Smooth muscle cell (in vitro differentiated cells): ENCODE measurements at regions not wholly inside any gene's neighbourhood (a gene's known extent, or its start where the extent isn't known, plus 50 kb on each side); places are given as distances from the start of the nearest gene placed in this dataset.

Experiments used
- DNase-seq: peaks from one replicate; lab custom pipeline; 2025; ENCODE audit not compliant: unreplicated experiment; lab: John Stamatoyannopoulos, UW
- H2AFZ ChIP-seq: fragments of 200-600 bp; sonication (generic); 2 replicates; pipeline ENCODE4 v1.6.0; 2016; ENCODE audit warnings: antibody characterized with exemption, low read depth, mild to moderate bottlenecking
- H3F3A ChIP-seq: fragments of 200-600 bp; sonication (generic); 2 replicates; pipeline ENCODE4 v1.6.0; 2017; ENCODE audit warnings: antibody characterized with exemption, low read depth
- H3K27ac ChIP-seq: fragments of 200-600 bp; sonication (generic); 2 replicates; pipeline ENCODE4 v1.5.1; 2016; ENCODE audit warnings: low read depth, mild to moderate bottlenecking
- H3K27me3 ChIP-seq: fragments of 200-600 bp; sonication (generic); 2 replicates; pipeline ENCODE4 v1.6.1; 2016; ENCODE audit warnings: low read depth, mild to moderate bottlenecking
- H3K36me3 ChIP-seq: fragments of 200-600 bp; sonication (generic); 2 replicates; pipeline ENCODE4 v1.5.1; 2016; ENCODE audit warnings: low read depth
- H3K4me1 ChIP-seq: fragments of 200-600 bp; sonication (generic); 2 replicates; pipeline ENCODE4 v1.5.1; 2016; ENCODE audit warnings: low read depth
- H3K4me2 ChIP-seq: fragments of 200-600 bp; sonication (generic); 2 replicates; pipeline ENCODE4 v1.6.0; 2016; ENCODE audit warnings: mild to moderate bottlenecking
- H3K4me3 ChIP-seq: fragments of 200-600 bp; sonication (generic); 2 replicates; pipeline ENCODE4 v1.5.1; 2016; ENCODE audit warnings: mild to moderate bottlenecking
- H3K79me2 ChIP-seq: fragments of 200-600 bp; sonication (generic); 2 replicates; pipeline ENCODE4 v1.6.0; 2016; ENCODE audit warnings: low read depth, mild to moderate bottlenecking
- H3K9ac ChIP-seq: fragments of 200-600 bp; sonication (generic); 2 replicates; pipeline ENCODE4 v1.6.0; 2016; ENCODE audit warnings: low read depth
- H3K9me3 ChIP-seq: fragments of 200-600 bp; sonication (generic); replicated peaks from 2 replicates; pipeline ENCODE4 v1.5.1; 2016; ENCODE audit warnings: low read depth
- H4K20me1 ChIP-seq: fragments of 200-600 bp; sonication (generic); 2 replicates; pipeline ENCODE4 v1.6.0; 2016; ENCODE audit warnings: low read depth
- CTCF ChIP-seq: fragments of 200-600 bp; sonication (generic); IDR thresholded peaks from 2 replicates; pipeline ENCODE4 v1.5.1; 2017; ENCODE audit warnings: borderline replicate concordance, mild to moderate bottlenecking, antibody characterized with exemption; ENCODE audit not compliant: insufficient read depth, poor library complexity, severe bottlenecking
- WGBS: methylation state at CpG from one replicate; pipeline ENCODE4 v1.1.7; 2016; ENCODE audit warnings: low lambda C conversion rate; 5-methylcytosine and 5-hydroxymethylcytosine counted together

GRCh38 chr12:92568691-92569090 lies 134.1 kb upstream of the PLEKHG7 start:
- no peaks in the 10 kb centered on the region for H3K4me1 ChIP-seq
- H3K36me3 ChIP-seq = no peaks in the 10 kb centered on the region
- H3K79me2 ChIP-seq = no peaks in the 10 kb centered on the region
- no peaks in the 10 kb centered on the region for H3K27me3 ChIP-seq
- no peaks in the 10 kb centered on the region for H3F3A ChIP-seq
- no peak overlapping the region for H3K9ac ChIP-seq
- H4K20me1 ChIP-seq = no peaks in the 10 kb centered on the region
- 80% methylated on average over 2 of the region's 2 CpGs for WGBS
- TF ChIP-seq CTCF = no peak
- H3K4me3 ChIP-seq = no peak overlapping the region
- H3K4me2 ChIP-seq = no peak overlapping the region
- no peak overlapping the region for H3K27ac ChIP-seq
- DNase-seq = no peak
- peak overlapping the region; percentile 48 for H2AFZ ChIP-seq
- H3K9me3 ChIP-seq = no peaks in the 10 kb centered on the region

- H3K9ac ChIP-seq = no peak overlapping the region
- H3K79me2 ChIP-seq = no peaks in the 10 kb centered on the region
- H3K36me3 ChIP-seq = no peaks in the 10 kb centered on the region
- H3K27ac ChIP-seq = no peak overlapping the region
- no peaks in the 10 kb centered on the region for H3F3A ChIP-seq
- H3K27me3 ChIP-seq = no peaks in the 10 kb centered on the region
- no peaks in the 10 kb centered on the region for H3K4me1 ChIP-seq
- H3K4me2 ChIP-seq = no peak overlapping the region
- no peak overlapping the region for H2AFZ ChIP-seq
- no peak for TF ChIP-seq CTCF
- DNase-seq = no peak
- no peaks in the 10 kb centered on the region for H4K20me1 ChIP-seq
- H3K9me3 ChIP-seq = no peaks in the 10 kb centered on the region
- no peak overlapping the region for H3K4me3 ChIP-seq
These were observed 136.3 kb upstream of the PLEKHG7 start for GRCh38 chr12:92566448-92567019.

- Histone ChIP-seq H3K79me2 (no peaks in the 10 kb centered on the region), H3K4me1 (no peaks in the 10 kb centered on the region), H3K9me3 (no peaks in the 10 kb centered on the region), H3K27ac (no peak overlapping the region), H4K20me1 (no peaks in the 10 kb centered on the region), H3F3A (no peaks in the 10 kb centered on the region), H3K9ac (no peak overlapping the region), H3K36me3 (no peaks in the 10 kb centered on the region), H3K4me3 (no peak overlapping the region), H3K27me3 (no peaks in the 10 kb centered on the region), H2AFZ (no peak overlapping the region), H3K4me2 (no peak overlapping the region)
- 68% methylated on average over 1 of the region's 1 CpG for WGBS
- no peak for TF ChIP-seq CTCF
- no peak for DNase-seq
These were observed 139.0 kb upstream of the PLEKHG7 start for GRCh38 chr12:92563819-92564218.

- Histone ChIP-seq H3K4me3 (no peak overlapping the region), H3K9ac (no peak overlapping the region), H2AFZ (no peak overlapping the region), H3K27me3 (no peaks in the 10 kb centered on the region), H3K9me3 (no peaks in the 10 kb centered on the region), H3F3A (no peaks in the 10 kb centered on the region), H3K79me2 (no peaks in the 10 kb centered on the region), H3K36me3 (no peaks in the 10 kb centered on the region), H4K20me1 (no peaks in the 10 kb centered on the region), H3K27ac (no peak overlapping the region), H3K4me2 (no peak overlapping the region), H3K4me1 (no peaks in the 10 kb centered on the region)
- DNase-seq = no peak
- no peak for TF ChIP-seq CTCF
- WGBS = 80% methylated on average over 3 of the region's 3 CpGs
These were observed 140.6 kb upstream of the PLEKHG7 start for GRCh38 chr12:92562063-92562734.
